GM12878 (cell line): ENCODE measurements at regions not wholly inside any gene's neighbourhood (a gene's known extent, or its start where the extent isn't known, plus 50 kb on each side); places are given as distances from the start of the nearest gene placed in this dataset.
"Not testable (repeated sequence)": the region's sequence is repeated elsewhere in the genome, so short reads cannot be mapped to it uniquely, and the experiment has no call there.

Experiments used
- TF ChIP-seq, protein P1 (sequence below): IDR thresholded peaks from 2 replicates; pipeline ENCODE4 v1.6.1; 2012; ENCODE audit warnings: mild to moderate bottlenecking, low read depth, low read length
- TF ChIP-seq, protein P2 (sequence below): IDR thresholded peaks from 2 replicates; pipeline ENCODE4 v1.6.1; 2012; ENCODE audit warnings: low read depth, low read length, improper control_type of control experiment

DNA sequence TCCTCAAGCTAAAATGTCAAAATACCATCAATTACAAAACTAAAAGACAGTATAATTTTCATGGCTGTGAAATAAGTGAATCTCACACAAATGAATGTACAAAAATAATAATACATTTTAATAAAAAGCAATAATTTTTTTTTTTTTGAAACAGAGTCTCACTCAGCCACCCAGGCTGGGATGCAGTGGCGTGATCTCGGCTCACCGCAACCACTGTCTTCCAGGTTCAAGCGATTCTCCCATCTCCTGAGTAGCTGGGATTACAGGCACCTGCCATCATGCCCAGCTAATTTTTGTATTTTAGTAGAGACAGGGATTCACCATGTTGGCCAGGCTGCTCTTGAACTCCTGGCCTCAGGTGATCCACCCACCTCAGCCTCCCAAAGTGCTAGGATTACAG is 85.3 kb upstream of the PRKG2 start:
- TF ChIP-seq, protein P1, sequence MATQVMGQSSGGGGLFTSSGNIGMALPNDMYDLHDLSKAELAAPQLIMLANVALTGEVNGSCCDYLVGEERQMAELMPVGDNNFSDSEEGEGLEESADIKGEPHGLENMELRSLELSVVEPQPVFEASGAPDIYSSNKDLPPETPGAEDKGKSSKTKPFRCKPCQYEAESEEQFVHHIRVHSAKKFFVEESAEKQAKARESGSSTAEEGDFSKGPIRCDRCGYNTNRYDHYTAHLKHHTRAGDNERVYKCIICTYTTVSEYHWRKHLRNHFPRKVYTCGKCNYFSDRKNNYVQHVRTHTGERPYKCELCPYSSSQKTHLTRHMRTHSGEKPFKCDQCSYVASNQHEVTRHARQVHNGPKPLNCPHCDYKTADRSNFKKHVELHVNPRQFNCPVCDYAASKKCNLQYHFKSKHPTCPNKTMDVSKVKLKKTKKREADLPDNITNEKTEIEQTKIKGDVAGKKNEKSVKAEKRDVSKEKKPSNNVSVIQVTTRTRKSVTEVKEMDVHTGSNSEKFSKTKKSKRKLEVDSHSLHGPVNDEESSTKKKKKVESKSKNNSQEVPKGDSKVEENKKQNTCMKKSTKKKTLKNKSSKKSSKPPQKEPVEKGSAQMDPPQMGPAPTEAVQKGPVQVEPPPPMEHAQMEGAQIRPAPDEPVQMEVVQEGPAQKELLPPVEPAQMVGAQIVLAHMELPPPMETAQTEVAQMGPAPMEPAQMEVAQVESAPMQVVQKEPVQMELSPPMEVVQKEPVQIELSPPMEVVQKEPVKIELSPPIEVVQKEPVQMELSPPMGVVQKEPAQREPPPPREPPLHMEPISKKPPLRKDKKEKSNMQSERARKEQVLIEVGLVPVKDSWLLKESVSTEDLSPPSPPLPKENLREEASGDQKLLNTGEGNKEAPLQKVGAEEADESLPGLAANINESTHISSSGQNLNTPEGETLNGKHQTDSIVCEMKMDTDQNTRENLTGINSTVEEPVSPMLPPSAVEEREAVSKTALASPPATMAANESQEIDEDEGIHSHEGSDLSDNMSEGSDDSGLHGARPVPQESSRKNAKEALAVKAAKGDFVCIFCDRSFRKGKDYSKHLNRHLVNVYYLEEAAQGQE = not testable (repeated sequence)
- TF ChIP-seq, protein P2, sequence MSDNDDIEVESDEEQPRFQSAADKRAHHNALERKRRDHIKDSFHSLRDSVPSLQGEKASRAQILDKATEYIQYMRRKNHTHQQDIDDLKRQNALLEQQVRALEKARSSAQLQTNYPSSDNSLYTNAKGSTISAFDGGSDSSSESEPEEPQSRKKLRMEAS = not testable (repeated sequence)
